ENCODE measurements at regions not wholly inside any gene's neighbourhood (a gene's known extent, or its start where the extent isn't known, plus 50 kb on each side); places are given as distances from the start of the nearest gene placed in this dataset.

DNA sequence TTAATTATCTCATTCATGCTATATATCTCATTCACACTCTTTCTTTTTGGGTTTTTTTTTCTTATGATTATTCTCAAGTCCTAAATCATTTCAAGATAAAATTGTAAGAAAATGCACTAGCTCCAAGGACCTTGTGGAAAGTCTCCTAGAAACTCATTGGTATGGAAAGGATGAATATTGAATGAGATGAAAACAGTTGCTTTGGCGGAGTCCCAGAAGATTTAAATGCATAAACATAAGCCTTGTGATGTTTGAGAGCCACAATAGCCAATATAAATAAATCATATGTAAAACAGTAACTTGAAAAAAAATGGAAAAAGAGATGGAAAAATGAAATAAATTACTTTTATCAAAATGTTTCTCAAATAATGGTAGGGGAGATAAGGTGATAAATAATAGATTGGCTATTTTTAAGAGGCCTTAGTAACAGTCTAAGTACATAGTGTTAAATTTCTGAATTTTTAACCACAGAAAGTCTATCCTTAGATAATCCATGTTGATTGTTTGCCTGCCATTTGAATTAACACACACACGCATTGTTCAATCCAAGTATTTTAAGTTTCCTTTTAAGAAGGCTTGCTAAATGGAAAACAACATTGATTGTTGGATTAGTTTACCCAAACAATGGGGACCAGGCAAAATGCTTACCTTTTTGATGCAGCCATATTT, 81.1 kb upstream of the CD2AP start:
- Histone ChIP-seq H3K9me2 (replicated peaks; ENCODE audit: insufficient read depth, low read length) (no peaks in the 10 kb centered on the region), H4K20me1 (ENCODE audit: insufficient read depth, low read length) (no peaks in the 10 kb centered on the region), H3F3A (ENCODE audit: insufficient read depth, low read length) (no peaks in the 10 kb centered on the region), H3K9me3 (replicated peaks; ENCODE audit: insufficient read depth, low read length) (no peaks in the 10 kb centered on the region), H2AFZ (ENCODE audit: low read length) (no peak overlapping the region), H3K4me1 (ENCODE audit: low read length) (no peaks in the 10 kb centered on the region), H3K79me2 (ENCODE audit: low read length) (no peaks in the 10 kb centered on the region), H3K9ac (ENCODE audit: low read length) (no peak overlapping the region), H3K4me3 (ENCODE audit: low read length) (no peak overlapping the region), H3K36me3 (replicated peaks; ENCODE audit: insufficient read depth, low read length) (no peaks in the 10 kb centered on the region), H3K4me2 (ENCODE audit: low read depth, low read length) (no peak overlapping the region), H3K27me3 (replicated peaks; ENCODE audit: insufficient read depth, low read length) (no peaks in the 10 kb centered on the region), H3K27ac (ENCODE audit: low read length) (no peak overlapping the region)
- TF ChIP-seq, protein P1, sequence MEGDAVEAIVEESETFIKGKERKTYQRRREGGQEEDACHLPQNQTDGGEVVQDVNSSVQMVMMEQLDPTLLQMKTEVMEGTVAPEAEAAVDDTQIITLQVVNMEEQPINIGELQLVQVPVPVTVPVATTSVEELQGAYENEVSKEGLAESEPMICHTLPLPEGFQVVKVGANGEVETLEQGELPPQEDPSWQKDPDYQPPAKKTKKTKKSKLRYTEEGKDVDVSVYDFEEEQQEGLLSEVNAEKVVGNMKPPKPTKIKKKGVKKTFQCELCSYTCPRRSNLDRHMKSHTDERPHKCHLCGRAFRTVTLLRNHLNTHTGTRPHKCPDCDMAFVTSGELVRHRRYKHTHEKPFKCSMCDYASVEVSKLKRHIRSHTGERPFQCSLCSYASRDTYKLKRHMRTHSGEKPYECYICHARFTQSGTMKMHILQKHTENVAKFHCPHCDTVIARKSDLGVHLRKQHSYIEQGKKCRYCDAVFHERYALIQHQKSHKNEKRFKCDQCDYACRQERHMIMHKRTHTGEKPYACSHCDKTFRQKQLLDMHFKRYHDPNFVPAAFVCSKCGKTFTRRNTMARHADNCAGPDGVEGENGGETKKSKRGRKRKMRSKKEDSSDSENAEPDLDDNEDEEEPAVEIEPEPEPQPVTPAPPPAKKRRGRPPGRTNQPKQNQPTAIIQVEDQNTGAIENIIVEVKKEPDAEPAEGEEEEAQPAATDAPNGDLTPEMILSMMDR (IDR thresholded peaks at IDR 0.05; ENCODE audit: low read length): no peak
- no peak for TF ChIP-seq EZH2 (optimal IDR thresholded peaks at IDR 0.05; ENCODE audit: low read depth, low read length)
- no peak for TF ChIP-seq EZH2phosphoT487 (IDR thresholded peaks at IDR 0.05; ENCODE audit: low read length)
- DNase-seq: no peak

- Histone ChIP-seq H3F3A (ENCODE audit: insufficient read depth, low read length) (no peaks in the 10 kb centered on the region), H2AFZ (ENCODE audit: low read length) (no peak overlapping the region), H3K9me2 (replicated peaks; ENCODE audit: insufficient read depth, low read length) (no peaks in the 10 kb centered on the region), H4K20me1 (ENCODE audit: insufficient read depth, low read length) (no peaks in the 10 kb centered on the region), H3K9ac (ENCODE audit: low read length) (no peak overlapping the region), H3K36me3 (replicated peaks; ENCODE audit: insufficient read depth, low read length) (no peaks in the 10 kb centered on the region), H3K27me3 (replicated peaks; ENCODE audit: insufficient read depth, low read length) (no peaks in the 10 kb centered on the region), H3K9me3 (replicated peaks; ENCODE audit: insufficient read depth, low read length) (no peaks in the 10 kb centered on the region), H3K4me3 (ENCODE audit: low read length) (no peak overlapping the region), H3K4me1 (ENCODE audit: low read length) (no peaks in the 10 kb centered on the region), H3K79me2 (ENCODE audit: low read length) (no peaks in the 10 kb centered on the region), H3K27ac (ENCODE audit: low read length) (no peak overlapping the region), H3K4me2 (ENCODE audit: low read depth, low read length) (no peak overlapping the region)
- DNase-seq: no peak
- TF ChIP-seq EZH2phosphoT487 (IDR thresholded peaks at IDR 0.05; ENCODE audit: low read length) (no peak), EZH2 (optimal IDR thresholded peaks at IDR 0.05; ENCODE audit: low read depth, low read length) (no peak)
- TF ChIP-seq, protein P1 (IDR thresholded peaks at IDR 0.05; ENCODE audit: low read length): no peak
Measured at GRCh38 chr6:47400581-47400980, 77.0 kb upstream of the CD2AP start.

DNA sequence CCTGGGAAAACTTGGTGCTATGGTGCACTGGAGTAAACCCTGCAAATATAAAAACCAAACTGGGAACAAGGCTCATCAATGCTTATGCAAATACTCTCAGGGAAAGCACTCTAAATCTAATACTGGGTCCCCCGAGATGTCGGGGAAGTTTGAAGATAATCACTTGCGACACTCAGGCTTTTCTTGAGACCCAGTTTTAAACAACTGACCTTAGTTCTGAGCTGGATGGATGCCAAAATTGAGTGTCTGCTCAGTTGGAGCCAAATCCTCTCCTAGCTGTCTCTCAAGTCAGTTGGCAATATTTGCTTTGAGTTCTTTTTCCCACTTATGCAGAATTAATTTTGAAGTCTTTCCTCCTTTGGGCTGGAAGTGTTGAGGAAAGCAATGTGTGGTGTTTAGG, 75.5 kb upstream of the CD2AP start:
- no peak for DNase-seq
- H3K4me2 ChIP-seq (ENCODE audit: low read depth, low read length): no peak overlapping the region
- H3K9ac ChIP-seq (ENCODE audit: low read length): no peak overlapping the region
- H4K20me1 ChIP-seq (ENCODE audit: insufficient read depth, low read length): no peaks in the 10 kb centered on the region
- no peaks in the 10 kb centered on the region for H3F3A ChIP-seq (ENCODE audit: insufficient read depth, low read length)
- no peaks in the 10 kb centered on the region for H3K27me3 ChIP-seq (replicated peaks; ENCODE audit: insufficient read depth, low read length)
- H3K79me2 ChIP-seq (ENCODE audit: low read length): no peaks in the 10 kb centered on the region
- no peak overlapping the region for H2AFZ ChIP-seq (ENCODE audit: low read length)
- TF ChIP-seq, protein P1 (IDR thresholded peaks at IDR 0.05; ENCODE audit: low read length): no peak
- no peaks in the 10 kb centered on the region for H3K9me2 ChIP-seq (replicated peaks; ENCODE audit: insufficient read depth, low read length)
- H3K4me3 ChIP-seq (ENCODE audit: low read length): no peak overlapping the region
- no peaks in the 10 kb centered on the region for H3K9me3 ChIP-seq (replicated peaks; ENCODE audit: insufficient read depth, low read length)
- no peaks in the 10 kb centered on the region for H3K4me1 ChIP-seq (ENCODE audit: low read length)
- no peak overlapping the region for H3K27ac ChIP-seq (ENCODE audit: low read length)
- H3K36me3 ChIP-seq (replicated peaks; ENCODE audit: insufficient read depth, low read length): no peaks in the 10 kb centered on the region
